KMS-11 (cell line): ENCODE measurements at regions not wholly inside any gene's neighbourhood (a gene's known extent, or its start where the extent isn't known, plus 50 kb on each side); places are given as distances from the start of the nearest gene placed in this dataset.

ENCODE experiments used
- H2AFZ ChIP-seq: fragments of 200-600 bp; sonication (generic); 2 replicates; pipeline ENCODE4 v1.6.1; 2016; ENCODE audit warnings: antibody characterized with exemption, mixed run types, low read depth
- H3K27ac ChIP-seq: fragments of 200-600 bp; sonication (generic); 2 replicates; pipeline ENCODE4 v1.6.1; 2016; ENCODE audit warnings: mild to moderate bottlenecking, mixed run types
- H3K27me3 ChIP-seq: fragments of 200-600 bp; sonication (generic); 2 replicates; pipeline ENCODE4 v1.6.1; 2017; ENCODE audit warnings: mild to moderate bottlenecking, low read depth, mixed run types, moderate library complexity; ENCODE audit not compliant: insufficient read depth
- H3K36me3 ChIP-seq: fragments of 200-600 bp; sonication (generic); 2 replicates; pipeline ENCODE4 v1.6.1; 2017; ENCODE audit warnings: mild to moderate bottlenecking, mixed run types; ENCODE audit not compliant: insufficient read depth
- H3K4me1 ChIP-seq: fragments of 200-600 bp; sonication (generic); 2 replicates; pipeline ENCODE4 v1.6.1; 2016; ENCODE audit warnings: mild to moderate bottlenecking, low read depth, mixed run types; ENCODE audit not compliant: poor library complexity, severe bottlenecking
- H3K4me2 ChIP-seq: fragments of 200-600 bp; sonication (generic); 2 replicates; pipeline ENCODE4 v1.7.0; 2016; ENCODE audit warnings: mild to moderate bottlenecking, mixed run types
- H3K4me3 ChIP-seq: fragments of 200-600 bp; sonication (generic); IDR thresholded peaks from 2 replicates; pipeline ENCODE4 v1.6.1; 2017; ENCODE audit warnings: low read depth, low read length, mixed read lengths; ENCODE audit not compliant: insufficient read depth
- H3K79me2 ChIP-seq: fragments of 200-600 bp; sonication (generic); 2 replicates; pipeline ENCODE4 v1.6.1; 2016; ENCODE audit warnings: low read depth, mixed run types; ENCODE audit not compliant: insufficient read depth
- H3K9ac ChIP-seq: fragments of 200-600 bp; sonication (generic); 2 replicates; pipeline ENCODE4 v1.6.1; 2016; ENCODE audit warnings: mild to moderate bottlenecking, mixed run types
- H4K20me1 ChIP-seq: fragments of 200-600 bp; sonication (generic); 2 replicates; pipeline ENCODE4 v1.6.1; 2016; ENCODE audit warnings: mild to moderate bottlenecking, mixed run types; ENCODE audit not compliant: insufficient read depth
- TF ChIP-seq, protein P1 (sequence below): fragments of 200-600 bp; sonication (generic); conservative IDR thresholded peaks from 2 replicates; pipeline ENCODE4 v1.6.1; 2017; ENCODE audit warnings: low read depth, mild to moderate bottlenecking, antibody characterized with exemption, low read length, moderate library complexity, mixed read lengths

DNA sequence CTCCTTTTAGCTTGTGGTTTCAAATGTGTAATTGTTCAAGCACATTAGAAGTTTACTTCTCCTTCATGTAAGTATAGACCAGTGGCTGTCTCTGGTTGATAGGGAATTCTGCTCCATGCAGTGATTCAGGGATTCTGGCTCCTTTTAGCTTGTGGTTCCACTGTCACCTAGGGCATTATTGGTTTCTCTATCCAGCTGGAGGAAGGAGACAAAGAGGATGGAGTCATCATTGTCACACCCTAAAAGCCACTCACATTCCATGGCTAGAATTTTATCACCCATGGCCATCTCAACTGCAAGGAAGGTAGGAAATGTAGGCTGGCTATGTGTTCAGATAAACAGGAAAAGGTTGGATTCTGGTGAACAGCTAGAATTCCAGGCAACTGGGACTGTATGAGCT, 131.2 kb downstream of the URB2 start:
- TF ChIP-seq, protein P1, sequence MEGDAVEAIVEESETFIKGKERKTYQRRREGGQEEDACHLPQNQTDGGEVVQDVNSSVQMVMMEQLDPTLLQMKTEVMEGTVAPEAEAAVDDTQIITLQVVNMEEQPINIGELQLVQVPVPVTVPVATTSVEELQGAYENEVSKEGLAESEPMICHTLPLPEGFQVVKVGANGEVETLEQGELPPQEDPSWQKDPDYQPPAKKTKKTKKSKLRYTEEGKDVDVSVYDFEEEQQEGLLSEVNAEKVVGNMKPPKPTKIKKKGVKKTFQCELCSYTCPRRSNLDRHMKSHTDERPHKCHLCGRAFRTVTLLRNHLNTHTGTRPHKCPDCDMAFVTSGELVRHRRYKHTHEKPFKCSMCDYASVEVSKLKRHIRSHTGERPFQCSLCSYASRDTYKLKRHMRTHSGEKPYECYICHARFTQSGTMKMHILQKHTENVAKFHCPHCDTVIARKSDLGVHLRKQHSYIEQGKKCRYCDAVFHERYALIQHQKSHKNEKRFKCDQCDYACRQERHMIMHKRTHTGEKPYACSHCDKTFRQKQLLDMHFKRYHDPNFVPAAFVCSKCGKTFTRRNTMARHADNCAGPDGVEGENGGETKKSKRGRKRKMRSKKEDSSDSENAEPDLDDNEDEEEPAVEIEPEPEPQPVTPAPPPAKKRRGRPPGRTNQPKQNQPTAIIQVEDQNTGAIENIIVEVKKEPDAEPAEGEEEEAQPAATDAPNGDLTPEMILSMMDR, result no peak
- H3K27ac ChIP-seq, result no peak overlapping the region

DNA sequence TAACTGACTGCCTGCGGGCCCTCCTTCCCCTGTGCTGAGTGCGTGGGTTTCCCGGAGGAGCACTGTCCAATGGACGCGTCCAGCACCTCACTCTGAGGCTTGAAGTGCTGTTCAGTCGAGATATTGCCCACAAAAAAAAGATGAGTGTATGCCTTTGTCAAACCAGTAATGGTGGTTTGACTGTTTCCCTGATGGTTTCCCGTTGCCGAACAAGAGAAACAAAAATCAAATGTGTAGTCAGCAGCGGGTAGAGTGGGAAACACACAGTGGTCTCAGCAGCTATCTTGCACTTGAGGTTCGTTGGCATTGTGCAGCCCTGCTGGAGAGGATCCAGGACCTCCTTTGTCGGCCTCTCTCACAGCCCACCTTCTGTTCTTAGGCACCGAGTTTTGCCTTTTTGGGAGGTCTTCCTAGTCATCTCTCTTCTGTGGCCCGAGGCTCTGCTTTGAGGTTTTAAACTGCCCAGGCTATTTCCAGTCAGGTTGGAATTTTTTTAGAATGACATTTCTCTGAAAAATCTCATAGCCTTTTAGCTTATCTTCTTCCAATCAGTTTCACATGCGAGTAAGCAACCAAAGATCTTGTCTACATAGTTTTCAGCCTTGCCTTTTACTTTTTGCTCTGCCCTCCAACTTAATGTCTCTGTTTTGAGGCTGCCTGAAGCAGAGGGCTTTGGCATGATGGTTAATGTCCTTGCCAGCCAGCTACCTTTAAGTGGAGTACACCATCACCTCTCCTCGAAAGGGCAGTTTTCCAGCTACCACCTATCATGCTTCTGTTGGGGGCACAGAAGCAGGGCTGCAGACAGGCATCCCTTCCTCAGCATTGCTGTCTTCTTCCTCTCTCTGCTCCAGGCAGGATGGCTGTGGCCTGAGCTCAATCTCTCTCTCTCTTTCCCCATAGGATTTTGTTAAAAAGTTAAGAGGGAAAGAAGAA, 132.3 kb downstream of the URB2 start:
- no peak overlapping the region for H3K4me2 ChIP-seq

More for the DNA sequence above, 131.2 kb downstream of the URB2 start:
- no peaks in the 10 kb centered on the region for H4K20me1 ChIP-seq
- peaks cover 8% of the 10 kb centered on the region for H3K4me1 ChIP-seq
- H3K27me3 ChIP-seq, result no peaks in the 10 kb centered on the region
- no peaks in the 10 kb centered on the region for H3K36me3 ChIP-seq
- H3K4me3 ChIP-seq, result no peak overlapping the region
- H3K79me2 ChIP-seq, result no peaks in the 10 kb centered on the region
- H2AFZ ChIP-seq, result no peak overlapping the region
- H3K9ac ChIP-seq, result no peak overlapping the region
- no peak overlapping the region for H3K4me2 ChIP-seq

DNA sequence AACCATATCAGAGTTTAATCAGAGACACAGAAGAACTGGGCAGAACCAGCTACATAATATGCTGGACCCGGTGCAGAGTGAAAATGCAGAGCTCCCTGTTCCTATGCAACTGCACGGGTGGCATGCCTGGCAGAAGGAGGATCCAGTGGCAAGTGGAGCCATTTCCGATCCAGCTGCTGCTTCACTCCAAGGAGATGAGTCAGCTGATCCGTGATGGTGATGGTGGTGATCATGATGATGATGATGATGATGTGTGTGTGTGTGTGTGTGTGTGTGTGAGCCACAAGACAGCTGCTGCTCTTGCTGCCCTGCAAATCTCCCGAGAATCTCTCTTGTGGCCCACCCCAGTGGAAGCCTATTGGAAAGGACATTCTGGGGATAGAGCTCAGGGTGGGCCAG, 133.0 kb downstream of the URB2 start:
- H3K4me3 ChIP-seq, result no peak overlapping the region
- TF ChIP-seq, protein P1, result no peak
- no peak overlapping the region for H3K27ac ChIP-seq
- no peak overlapping the region for H3K4me2 ChIP-seq
- H2AFZ ChIP-seq, result no peak overlapping the region
- no peaks in the 10 kb centered on the region for H3K36me3 ChIP-seq
- H3K4me1 ChIP-seq, result peaks cover 4% of the 10 kb centered on the region
- H3K9ac ChIP-seq, result no peak overlapping the region
- no peaks in the 10 kb centered on the region for H3K79me2 ChIP-seq
- no peaks in the 10 kb centered on the region for H3K27me3 ChIP-seq
- no peaks in the 10 kb centered on the region for H4K20me1 ChIP-seq

More for the DNA sequence above, 132.3 kb downstream of the URB2 start:
- Histone ChIP-seq H3K9ac (no peak overlapping the region), H3K36me3 (no peaks in the 10 kb centered on the region), H3K27me3 (no peaks in the 10 kb centered on the region), H3K4me1 (peaks cover 8% of the 10 kb centered on the region), H3K4me3 (no peak overlapping the region), H3K27ac (no peak overlapping the region), H3K79me2 (no peaks in the 10 kb centered on the region), H2AFZ (no peak overlapping the region), H4K20me1 (no peaks in the 10 kb centered on the region)
- TF ChIP-seq, protein P1, result no peak

DNA sequence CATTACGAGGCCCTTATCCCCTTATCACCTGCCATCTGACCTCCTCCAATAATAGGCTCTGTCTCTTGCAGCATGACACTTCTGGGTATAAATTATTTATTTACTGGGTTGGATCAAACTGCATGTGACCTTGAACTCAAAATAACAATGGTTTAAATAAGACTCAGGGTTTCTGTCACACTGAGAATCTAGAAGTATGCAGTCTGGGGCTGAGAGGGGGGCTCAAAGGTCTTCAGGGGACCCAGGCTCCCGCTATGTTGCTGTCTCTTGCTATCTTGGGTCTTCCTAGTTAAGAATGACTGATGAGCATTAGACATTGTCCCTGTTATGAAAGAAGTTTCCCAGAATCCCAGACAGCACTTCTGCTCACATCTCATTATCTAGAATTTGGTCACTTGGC, 133.5 kb downstream of the URB2 start:
- TF ChIP-seq, protein P1, result no peak
- H3K27ac ChIP-seq, result no peak overlapping the region
- H3K4me3 ChIP-seq, result no peak overlapping the region
- H3K27me3 ChIP-seq, result no peaks in the 10 kb centered on the region
- H4K20me1 ChIP-seq, result no peaks in the 10 kb centered on the region
- H3K36me3 ChIP-seq, result no peaks in the 10 kb centered on the region
- no peak overlapping the region for H3K4me2 ChIP-seq
- H3K9ac ChIP-seq, result no peak overlapping the region
- no peaks in the 10 kb centered on the region for H3K4me1 ChIP-seq
- no peak overlapping the region for H2AFZ ChIP-seq
- H3K79me2 ChIP-seq, result no peaks in the 10 kb centered on the region
